ENCODE measurements at regions not wholly inside any gene's neighbourhood (a gene's known extent, or its start where the extent isn't known, plus 50 kb on each side); places are given as distances from the start of the nearest gene placed in this dataset.

GRCh38 chr5:33312571-33313549 lies 127.9 kb upstream of the TARS1 start:
- Histone ChIP-seq H3K4me3 (ENCODE audit: low read length) (no peak overlapping the region), H3K9ac (ENCODE audit: low read length) (no peak overlapping the region), H3K36me3 (ENCODE audit: control insufficient read depth, insufficient read depth, low read length) (no peaks in the 10 kb centered on the region), H3K9me3 (ENCODE audit: control insufficient read depth, low read length) (no peaks in the 10 kb centered on the region), H3K27me3 (ENCODE audit: control insufficient read depth, insufficient read depth, low read length) (no peaks in the 10 kb centered on the region), H3K4me1 (ENCODE audit: control insufficient read depth, insufficient read depth, low read length) (no peaks in the 10 kb centered on the region)

- Histone ChIP-seq H3K9me3 (ENCODE audit: control insufficient read depth, low read length) (no peaks in the 10 kb centered on the region), H3K4me1 (ENCODE audit: control insufficient read depth, insufficient read depth, low read length) (no peaks in the 10 kb centered on the region), H3K9ac (ENCODE audit: low read length) (no peak overlapping the region), H3K4me3 (ENCODE audit: low read length) (no peak overlapping the region), H3K36me3 (ENCODE audit: control insufficient read depth, insufficient read depth, low read length) (no peaks in the 10 kb centered on the region), H3K27me3 (ENCODE audit: control insufficient read depth, insufficient read depth, low read length) (no peaks in the 10 kb centered on the region)
Measured at GRCh38 chr5:33315189-33315588, 125.6 kb upstream of the TARS1 start.

- Histone ChIP-seq H3K4me3 (ENCODE audit: low read length) (no peak overlapping the region), H3K4me1 (ENCODE audit: control insufficient read depth, insufficient read depth, low read length) (no peaks in the 10 kb centered on the region), H3K36me3 (ENCODE audit: control insufficient read depth, insufficient read depth, low read length) (no peaks in the 10 kb centered on the region), H3K9me3 (ENCODE audit: control insufficient read depth, low read length) (no peaks in the 10 kb centered on the region), H3K9ac (ENCODE audit: low read length) (no peak overlapping the region), H3K27me3 (ENCODE audit: control insufficient read depth, insufficient read depth, low read length) (no peaks in the 10 kb centered on the region)
Measured at GRCh38 chr5:33316773-33317172, 124.0 kb upstream of the TARS1 start.

GRCh38 chr5:33317271-33317670 lies 123.5 kb upstream of the TARS1 start:
- H3K27me3 ChIP-seq (ENCODE audit: control insufficient read depth, insufficient read depth, low read length), result no peaks in the 10 kb centered on the region
- H3K4me3 ChIP-seq (ENCODE audit: low read length), result no peak overlapping the region
- H3K9me3 ChIP-seq (ENCODE audit: control insufficient read depth, low read length), result no peaks in the 10 kb centered on the region
- H3K4me1 ChIP-seq (ENCODE audit: control insufficient read depth, insufficient read depth, low read length), result no peaks in the 10 kb centered on the region
- H3K36me3 ChIP-seq (ENCODE audit: control insufficient read depth, insufficient read depth, low read length), result no peaks in the 10 kb centered on the region
- H3K9ac ChIP-seq (ENCODE audit: low read length), result no peak overlapping the region

GRCh38 chr5:33319151-33319550 lies 121.6 kb upstream of the TARS1 start:
- Histone ChIP-seq H3K9me3 (ENCODE audit: control insufficient read depth, low read length) (no peaks in the 10 kb centered on the region), H3K9ac (ENCODE audit: low read length) (no peak overlapping the region), H3K4me1 (ENCODE audit: control insufficient read depth, insufficient read depth, low read length) (no peaks in the 10 kb centered on the region), H3K36me3 (ENCODE audit: control insufficient read depth, insufficient read depth, low read length) (no peaks in the 10 kb centered on the region), H3K4me3 (ENCODE audit: low read length) (no peak overlapping the region), H3K27me3 (ENCODE audit: control insufficient read depth, insufficient read depth, low read length) (no peaks in the 10 kb centered on the region)

- Histone ChIP-seq H3K4me1 (ENCODE audit: control insufficient read depth, insufficient read depth, low read length) (no peaks in the 10 kb centered on the region), H3K9ac (ENCODE audit: low read length) (no peak overlapping the region), H3K27me3 (ENCODE audit: control insufficient read depth, insufficient read depth, low read length) (no peaks in the 10 kb centered on the region), H3K36me3 (ENCODE audit: control insufficient read depth, insufficient read depth, low read length) (no peaks in the 10 kb centered on the region), H3K9me3 (ENCODE audit: control insufficient read depth, low read length) (no peaks in the 10 kb centered on the region), H3K4me3 (ENCODE audit: low read length) (no peak overlapping the region)
Measured at GRCh38 chr5:33319841-33320240, 120.9 kb upstream of the TARS1 start.

GRCh38 chr5:33321026-33321425 lies 119.7 kb upstream of the TARS1 start:
- no peak overlapping the region for H3K4me3 ChIP-seq (ENCODE audit: low read length)
- no peaks in the 10 kb centered on the region for H3K27me3 ChIP-seq (ENCODE audit: control insufficient read depth, insufficient read depth, low read length)
- H3K9ac ChIP-seq (ENCODE audit: low read length), result no peak overlapping the region
- H3K4me1 ChIP-seq (ENCODE audit: control insufficient read depth, insufficient read depth, low read length), result no peaks in the 10 kb centered on the region
- H3K36me3 ChIP-seq (ENCODE audit: control insufficient read depth, insufficient read depth, low read length), result no peaks in the 10 kb centered on the region
- H3K9me3 ChIP-seq (ENCODE audit: control insufficient read depth, low read length), result no peaks in the 10 kb centered on the region

GRCh38 chr5:33322632-33323031 lies 118.1 kb upstream of the TARS1 start:
- no peaks in the 10 kb centered on the region for H3K9me3 ChIP-seq (ENCODE audit: control insufficient read depth, low read length)
- no peaks in the 10 kb centered on the region for H3K4me1 ChIP-seq (ENCODE audit: control insufficient read depth, insufficient read depth, low read length)
- no peaks in the 10 kb centered on the region for H3K27me3 ChIP-seq (ENCODE audit: control insufficient read depth, insufficient read depth, low read length)
- H3K36me3 ChIP-seq (ENCODE audit: control insufficient read depth, insufficient read depth, low read length), result no peaks in the 10 kb centered on the region
- no peak overlapping the region for H3K9ac ChIP-seq (ENCODE audit: low read length)
- no peak overlapping the region for H3K4me3 ChIP-seq (ENCODE audit: low read length)

GRCh38 chr5:33324667-33325307 lies 116.0 kb upstream of the TARS1 start:
- no peaks in the 10 kb centered on the region for H3K9me3 ChIP-seq (ENCODE audit: control insufficient read depth, low read length)
- H3K9ac ChIP-seq (ENCODE audit: low read length), result no peak overlapping the region
- H3K27me3 ChIP-seq (ENCODE audit: control insufficient read depth, insufficient read depth, low read length), result no peaks in the 10 kb centered on the region
- H3K36me3 ChIP-seq (ENCODE audit: control insufficient read depth, insufficient read depth, low read length), result no peaks in the 10 kb centered on the region
- H3K4me1 ChIP-seq (ENCODE audit: control insufficient read depth, insufficient read depth, low read length), result no peaks in the 10 kb centered on the region
- no peak overlapping the region for H3K4me3 ChIP-seq (ENCODE audit: low read length)

GRCh38 chr5:33328818-33329217 lies 111.9 kb upstream of the TARS1 start:
- Histone ChIP-seq H3K4me1 (ENCODE audit: control insufficient read depth, insufficient read depth, low read length) (no peaks in the 10 kb centered on the region), H3K9ac (ENCODE audit: low read length) (no peak overlapping the region), H3K4me3 (ENCODE audit: low read length) (no peak overlapping the region), H3K27me3 (ENCODE audit: control insufficient read depth, insufficient read depth, low read length) (no peaks in the 10 kb centered on the region), H3K36me3 (ENCODE audit: control insufficient read depth, insufficient read depth, low read length) (no peaks in the 10 kb centered on the region), H3K9me3 (ENCODE audit: control insufficient read depth, low read length) (no peaks in the 10 kb centered on the region)

- H3K4me1 ChIP-seq (ENCODE audit: control insufficient read depth, insufficient read depth, low read length), result no peaks in the 10 kb centered on the region
- no peak overlapping the region for H3K4me3 ChIP-seq (ENCODE audit: low read length)
- no peaks in the 10 kb centered on the region for H3K9me3 ChIP-seq (ENCODE audit: control insufficient read depth, low read length)
- no peak overlapping the region for H3K9ac ChIP-seq (ENCODE audit: low read length)
- H3K36me3 ChIP-seq (ENCODE audit: control insufficient read depth, insufficient read depth, low read length), result no peaks in the 10 kb centered on the region
- no peaks in the 10 kb centered on the region for H3K27me3 ChIP-seq (ENCODE audit: control insufficient read depth, insufficient read depth, low read length)
Measured at GRCh38 chr5:33329891-33330290, 110.9 kb upstream of the TARS1 start.

GRCh38 chr5:33330426-33330825 lies 110.3 kb upstream of the TARS1 start:
- no peak overlapping the region for H3K9ac ChIP-seq (ENCODE audit: low read length)
- no peaks in the 10 kb centered on the region for H3K36me3 ChIP-seq (ENCODE audit: control insufficient read depth, insufficient read depth, low read length)
- no peaks in the 10 kb centered on the region for H3K27me3 ChIP-seq (ENCODE audit: control insufficient read depth, insufficient read depth, low read length)
- H3K9me3 ChIP-seq (ENCODE audit: control insufficient read depth, low read length), result no peaks in the 10 kb centered on the region
- H3K4me3 ChIP-seq (ENCODE audit: low read length), result no peak overlapping the region
- H3K4me1 ChIP-seq (ENCODE audit: control insufficient read depth, insufficient read depth, low read length), result no peaks in the 10 kb centered on the region
